H9 (cell line): ENCODE measurements at regions not wholly inside any gene's neighbourhood (a gene's known extent, or its start where the extent isn't known, plus 50 kb on each side); places are given as distances from the start of the nearest gene placed in this dataset.

Source experiments
- DNase-seq: peaks from one replicate; pipeline ENCODE4 v3.0.0-alpha.2; 2017
- H2AFZ ChIP-seq: one replicate; pipeline ENCODE4 v1.6.1; 2013; ENCODE audit warnings: mild to moderate bottlenecking, low read length, control low read depth, moderate library complexity
- H2AK5ac ChIP-seq: 2 replicates; pipeline ENCODE4 v1.6.1; 2013; ENCODE audit warnings: low read length, control low read depth, mixed read lengths; ENCODE audit not compliant: insufficient read length
- H2BK120ac ChIP-seq: one replicate; pipeline ENCODE4 v1.6.1; 2013; ENCODE audit warnings: low read depth, mild to moderate bottlenecking, low read length, control low read depth, inconsistent platforms; ENCODE audit not compliant: poor library complexity, severe bottlenecking
- H2BK12ac ChIP-seq: 2 replicates; pipeline ENCODE4 v1.6.1; 2013; ENCODE audit warnings: low read length, control low read depth, mixed read lengths, low read depth; ENCODE audit not compliant: insufficient read length
- H2BK15ac ChIP-seq: 2 replicates; pipeline ENCODE4 v1.6.1; 2013; ENCODE audit warnings: low read depth, low read length, control low read depth
- H2BK20ac ChIP-seq: one replicate; pipeline ENCODE4 v1.6.1; 2013; ENCODE audit warnings: low read depth, mild to moderate bottlenecking, low read length, control low read depth, inconsistent platforms; ENCODE audit not compliant: poor library complexity, severe bottlenecking
- H2BK5ac ChIP-seq: 2 replicates; pipeline ENCODE4 v1.6.1; 2013; ENCODE audit warnings: low read length, control low read depth, mixed read lengths; ENCODE audit not compliant: insufficient read length
- H3K14ac ChIP-seq: 2 replicates; pipeline ENCODE4 v1.6.1; 2013; ENCODE audit warnings: low read length, control low read depth; ENCODE audit not compliant: insufficient read depth
- H3K18ac ChIP-seq: 2 replicates; pipeline ENCODE4 v1.6.1; 2013; ENCODE audit warnings: low read depth, mild to moderate bottlenecking, mixed read lengths, low read length, control low read depth; ENCODE audit not compliant: insufficient read length
- H3K23ac ChIP-seq: 2 replicates; pipeline ENCODE4 v1.6.1; 2013; ENCODE audit warnings: low read length, control low read depth, mixed read lengths, low read depth; ENCODE audit not compliant: insufficient read length
- H3K23me2 ChIP-seq: 2 replicates; pipeline ENCODE4 v1.6.1; 2013; ENCODE audit warnings: low read depth, mild to moderate bottlenecking, mixed read lengths, low read length, control low read depth; ENCODE audit not compliant: insufficient read length, poor library complexity, severe bottlenecking
- H3K27ac ChIP-seq: 2 replicates; pipeline ENCODE4 v1.5.1; 2013; ENCODE audit warnings: low read length, control low read depth, mixed read lengths, low read depth; ENCODE audit not compliant: insufficient read length
- H3K27me3 ChIP-seq: 2 replicates; pipeline ENCODE4 v1.6.1; 2013; ENCODE audit warnings: low read length, control low read depth, inconsistent platforms; ENCODE audit not compliant: insufficient read depth
- H3K4ac ChIP-seq: 2 replicates; pipeline ENCODE4 v1.6.1; 2013; ENCODE audit warnings: low read depth, mild to moderate bottlenecking, control low read depth, inconsistent platforms, low read length, moderate library complexity
- H3K4me1 ChIP-seq: 2 replicates; pipeline ENCODE4 v1.6.1; 2013; ENCODE audit warnings: low read length, control low read depth, inconsistent platforms; ENCODE audit not compliant: insufficient read depth
- H3K4me2 ChIP-seq: 2 replicates; pipeline ENCODE4 v1.6.1; 2013; ENCODE audit warnings: low read length, control low read depth, mixed read lengths; ENCODE audit not compliant: insufficient read length, insufficient read depth
- H3K56ac ChIP-seq: 2 replicates; pipeline ENCODE4 v1.6.1; 2013; ENCODE audit warnings: low read depth, mild to moderate bottlenecking, mixed read lengths, low read length, control low read depth; ENCODE audit not compliant: insufficient read length
- H3K79me1 ChIP-seq: 2 replicates; pipeline ENCODE4 v1.6.1; 2013; ENCODE audit warnings: low read depth, mild to moderate bottlenecking, moderate library complexity, low read length, control low read depth, inconsistent platforms; ENCODE audit not compliant: insufficient read depth, poor library complexity, severe bottlenecking
- H3K79me2 ChIP-seq: 2 replicates; pipeline ENCODE4 v1.6.1; 2013; ENCODE audit warnings: low read length, control low read depth, inconsistent platforms; ENCODE audit not compliant: insufficient read depth
- H3K9ac ChIP-seq: 2 replicates; pipeline ENCODE4 v1.6.1; 2013; ENCODE audit warnings: low read length, control low read depth, mixed read lengths; ENCODE audit not compliant: insufficient read length; ENCODE audit errors: extremely low read depth
- H3K9me3 ChIP-seq: one replicate; pipeline ENCODE4 v1.6.1; 2013; ENCODE audit warnings: low read depth, low read length, inconsistent platforms; ENCODE audit not compliant: control insufficient read depth
- H3T11ph ChIP-seq: one replicate; pipeline ENCODE4 v1.6.1; 2013; ENCODE audit warnings: mild to moderate bottlenecking, low read length, control low read depth, inconsistent platforms
- H4K20me1 ChIP-seq: one replicate; pipeline ENCODE4 v1.6.1; 2013; ENCODE audit not compliant: control insufficient read depth, insufficient read length, insufficient read depth
- H4K5ac ChIP-seq: 2 replicates; pipeline ENCODE4 v1.6.1; 2013; ENCODE audit warnings: low read depth, mild to moderate bottlenecking, mixed read lengths, low read length, control low read depth; ENCODE audit not compliant: insufficient read length
- H4K8ac ChIP-seq: replicated peaks from 2 replicates; pipeline ENCODE4 v1.6.1; 2013; ENCODE audit warnings: low read length, control low read depth, mixed read lengths, low read depth; ENCODE audit not compliant: insufficient read length
- H4K91ac ChIP-seq: 2 replicates; pipeline ENCODE4 v1.6.1; 2013; ENCODE audit warnings: low read depth, mild to moderate bottlenecking, moderate library complexity, mixed read lengths, low read length, control low read depth; ENCODE audit not compliant: insufficient read length
- H3K27ac Mint-ChIP-seq, 3 experiments: 2 replicates in 2 of 3; 3 replicates in 1 of 3; pipeline ENCODE4 v1.8.0; 2020 to 2021; ENCODE audit warnings: mixed read lengths in 3 of 3, mild to moderate bottlenecking in 1 of 3, moderate library complexity in 1 of 3
- H3K27me3 Mint-ChIP-seq: 2 replicates; pipeline ENCODE4 v1.8.0; 2021; ENCODE audit warnings: low read depth, mild to moderate bottlenecking, moderate library complexity, mixed read lengths
- H3K36me3 Mint-ChIP-seq, 3 experiments: 2 replicates in 2 of 3; 3 replicates in 1 of 3; pipeline ENCODE4 v1.8.0; 2020 to 2021; ENCODE audit warnings: low read depth in 3 of 3, mixed read lengths in 3 of 3; ENCODE audit not compliant: insufficient read depth in 1 of 3
- H3K4me1 Mint-ChIP-seq, 2 experiments: 2 replicates each; pipeline ENCODE4 v1.8.0; 2020; ENCODE audit warnings: mixed read lengths in 2 of 2
- H3K4me3 Mint-ChIP-seq, 2 experiments: 2 replicates in 1 of 2; 3 replicates in 1 of 2; pipeline ENCODE4 v1.8.0; 2020 to 2021; ENCODE audit warnings: mild to moderate bottlenecking in 2 of 2, mixed read lengths in 2 of 2, moderate library complexity in 1 of 2
- H3K9me3 Mint-ChIP-seq, 2 experiments: 2 replicates in 1 of 2; 3 replicates in 1 of 2; pipeline ENCODE4 v1.8.0; 2020; ENCODE audit warnings: mild to moderate bottlenecking in 2 of 2, mixed read lengths in 2 of 2, moderate library complexity in 1 of 2
- WGBS: extraction: QIAGEN DNeasy Blood & Tissue Kit; methylation state at CpG from one replicate; pipeline ENCODE4 v1.1.7; 2013; ENCODE audit warnings: missing lambda C conversion rate, low lambda C conversion rate, mixed read lengths; ENCODE audit not compliant: insufficient read length; ENCODE audit errors: extremely low coverage; 5-methylcytosine and 5-hydroxymethylcytosine counted together
- TF ChIP-seq, protein P1 (sequence below): fragments of 200-600 bp; sonication (generic); conservative IDR thresholded peaks from 3 replicates; pipeline ENCODE4 v1.8.0; 2021; ENCODE audit warnings: antibody characterized with exemption, mild to moderate bottlenecking

DNA sequence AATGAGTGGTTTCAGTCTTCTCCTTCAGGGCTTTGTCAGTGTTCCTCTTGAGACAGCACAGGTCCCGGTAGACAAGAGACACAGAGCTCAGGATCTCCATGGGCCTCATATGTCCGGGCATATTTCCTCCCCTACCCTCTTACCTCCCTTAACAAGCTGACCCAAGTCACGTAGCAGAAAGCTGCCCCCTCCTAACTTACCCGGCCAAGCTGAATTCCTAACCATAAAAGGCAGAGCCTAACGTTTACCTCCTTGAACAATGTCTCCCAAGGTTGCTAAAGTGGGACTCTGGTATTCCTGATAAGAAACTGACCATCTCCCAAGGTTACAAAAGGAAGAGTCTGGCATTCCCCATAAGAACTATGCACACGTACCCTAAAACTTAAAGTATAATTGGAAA is 182.2 kb upstream of the USP15 start:
- H3K9me3 ChIP-seq = no peaks in the 10 kb centered on the region
- no peaks in the 10 kb centered on the region for H3K23me2 ChIP-seq
- no peaks in the 10 kb centered on the region for H3K27me3 Mint-ChIP-seq
- no peaks in the 10 kb centered on the region for H3K9me3 Mint-ChIP-seq
- no peak overlapping the region for H2AFZ ChIP-seq
- no peak overlapping the region for H3K56ac ChIP-seq
- no peaks in the 10 kb centered on the region for H3K36me3 Mint-ChIP-seq
- no peak for DNase-seq
- H4K5ac ChIP-seq = no peak overlapping the region
- H3K18ac ChIP-seq = peak overlapping the region; percentile 25
- peak overlapping the region in 1 of 3 experiments; percentile 42; a peak in 1 of 7 replicates for H3K27ac Mint-ChIP-seq
- no peak overlapping the region for H2AK5ac ChIP-seq
- peaks cover 13 to 16% of the 10 kb centered on the region in 2 experiments for H3K4me1 Mint-ChIP-seq
- no peak overlapping the region for H3K4ac ChIP-seq
- no peak overlapping the region for H3K4me2 ChIP-seq
- H2BK15ac ChIP-seq = no peak overlapping the region
- H4K91ac ChIP-seq = no peak overlapping the region
- no peak overlapping the region for H2BK120ac ChIP-seq
- peak overlapping the region; percentile 20 for H3T11ph ChIP-seq
- no peaks in the 10 kb centered on the region for H3K79me2 ChIP-seq
- TF ChIP-seq, protein P1, sequence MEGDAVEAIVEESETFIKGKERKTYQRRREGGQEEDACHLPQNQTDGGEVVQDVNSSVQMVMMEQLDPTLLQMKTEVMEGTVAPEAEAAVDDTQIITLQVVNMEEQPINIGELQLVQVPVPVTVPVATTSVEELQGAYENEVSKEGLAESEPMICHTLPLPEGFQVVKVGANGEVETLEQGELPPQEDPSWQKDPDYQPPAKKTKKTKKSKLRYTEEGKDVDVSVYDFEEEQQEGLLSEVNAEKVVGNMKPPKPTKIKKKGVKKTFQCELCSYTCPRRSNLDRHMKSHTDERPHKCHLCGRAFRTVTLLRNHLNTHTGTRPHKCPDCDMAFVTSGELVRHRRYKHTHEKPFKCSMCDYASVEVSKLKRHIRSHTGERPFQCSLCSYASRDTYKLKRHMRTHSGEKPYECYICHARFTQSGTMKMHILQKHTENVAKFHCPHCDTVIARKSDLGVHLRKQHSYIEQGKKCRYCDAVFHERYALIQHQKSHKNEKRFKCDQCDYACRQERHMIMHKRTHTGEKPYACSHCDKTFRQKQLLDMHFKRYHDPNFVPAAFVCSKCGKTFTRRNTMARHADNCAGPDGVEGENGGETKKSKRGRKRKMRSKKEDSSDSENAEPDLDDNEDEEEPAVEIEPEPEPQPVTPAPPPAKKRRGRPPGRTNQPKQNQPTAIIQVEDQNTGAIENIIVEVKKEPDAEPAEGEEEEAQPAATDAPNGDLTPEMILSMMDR = no peak
- H4K8ac ChIP-seq = no peak overlapping the region
- H4K20me1 ChIP-seq = no peaks in the 10 kb centered on the region
- H3K9ac ChIP-seq = no peak overlapping the region
- no peaks in the 10 kb centered on the region for H3K79me1 ChIP-seq
- no peak overlapping the region for H2BK5ac ChIP-seq
- no peak overlapping the region for H3K14ac ChIP-seq
- no peak overlapping the region for H3K23ac ChIP-seq
- no CpG with 5 or more reads among the region's 6 CpGs for WGBS
- H3K27me3 ChIP-seq = no peaks in the 10 kb centered on the region
- H2BK20ac ChIP-seq = no peak overlapping the region
- H3K4me1 ChIP-seq = peaks cover 2% of the 10 kb centered on the region; the same call in 1 of the 2 replicates
- H3K4me3 Mint-ChIP-seq = no peak overlapping the region
- no peak overlapping the region for H2BK12ac ChIP-seq
- H3K27ac ChIP-seq = no peak overlapping the region
